Stromal cell of bone marrow (primary cell): ENCODE measurements at regions not wholly inside any gene's neighbourhood (a gene's known extent, or its start where the extent isn't known, plus 50 kb on each side); places are given as distances from the start of the nearest gene placed in this dataset.
"Not testable (repeated sequence)": the region's sequence is repeated elsewhere in the genome, so short reads cannot be mapped to it uniquely, and the experiment has no call there.

Experiments used
- DNase-seq: peaks from one replicate; pipeline ENCODE4 v3.0.0-alpha.2; 2012; ENCODE audit warnings: low read depth

DNA sequence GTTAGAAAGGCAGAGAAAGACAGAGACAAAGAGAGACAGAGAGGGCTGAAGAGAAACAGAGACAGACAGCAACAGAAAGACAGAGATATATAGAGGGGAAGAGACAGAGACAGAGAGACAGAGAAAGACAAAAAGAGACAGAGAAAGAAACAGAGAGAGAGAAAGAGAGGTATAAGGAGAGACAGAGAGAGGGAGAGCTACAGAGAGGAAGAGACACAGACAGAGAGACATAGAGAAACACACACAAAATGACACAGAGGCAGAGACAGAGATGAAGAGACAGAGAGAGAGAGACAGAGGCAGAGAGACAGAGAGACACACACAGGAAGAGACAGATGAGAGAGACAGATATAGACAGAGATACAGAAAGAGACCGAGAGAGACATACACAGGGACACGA lies 168.6 kb downstream of the TMEM121 start:
- DNase-seq, result no peak

DNA sequence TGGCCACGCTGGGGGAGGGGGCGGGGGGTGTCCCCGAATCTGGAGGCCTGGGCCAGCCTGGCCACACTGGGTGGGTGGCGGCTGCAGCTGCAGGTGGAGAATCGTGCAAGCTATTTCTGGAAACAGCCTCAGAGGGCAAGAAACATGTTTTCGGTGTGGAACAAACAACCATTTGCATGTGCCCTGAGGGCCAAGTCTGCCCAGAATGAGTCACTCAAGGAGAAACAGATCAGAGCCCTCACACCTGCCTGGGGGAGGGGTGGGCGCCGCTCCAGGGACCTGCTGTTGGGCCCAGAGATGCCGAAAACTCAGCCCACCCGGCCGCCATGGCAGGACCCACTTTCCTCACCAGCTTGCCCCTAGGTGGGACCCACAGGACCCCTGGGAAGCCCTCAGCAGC lies 170.0 kb downstream of the TMEM121 start:
- not testable (repeated sequence) for DNase-seq

DNA sequence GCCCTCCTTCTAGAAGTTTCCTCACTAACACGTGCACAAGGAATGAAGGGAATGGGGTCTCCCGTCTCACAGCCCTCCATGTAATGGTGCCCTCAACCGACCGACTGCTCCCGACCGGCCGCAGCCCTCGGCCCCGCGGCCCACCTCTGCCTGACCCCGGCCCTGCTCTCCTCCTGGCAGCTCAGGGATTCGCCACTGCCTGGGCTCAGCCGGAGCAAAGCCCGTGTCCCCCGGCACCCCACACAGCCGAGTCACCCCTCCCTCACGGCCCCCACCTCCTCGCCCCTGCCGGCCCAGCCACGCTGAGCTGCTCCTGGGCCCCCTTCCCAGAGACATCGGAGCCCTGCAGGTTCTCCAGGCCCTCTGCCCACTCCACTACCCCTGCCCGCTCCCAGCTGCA lies 171.0 kb downstream of the TMEM121 start:
- DNase-seq, result not testable (repeated sequence)

DNA sequence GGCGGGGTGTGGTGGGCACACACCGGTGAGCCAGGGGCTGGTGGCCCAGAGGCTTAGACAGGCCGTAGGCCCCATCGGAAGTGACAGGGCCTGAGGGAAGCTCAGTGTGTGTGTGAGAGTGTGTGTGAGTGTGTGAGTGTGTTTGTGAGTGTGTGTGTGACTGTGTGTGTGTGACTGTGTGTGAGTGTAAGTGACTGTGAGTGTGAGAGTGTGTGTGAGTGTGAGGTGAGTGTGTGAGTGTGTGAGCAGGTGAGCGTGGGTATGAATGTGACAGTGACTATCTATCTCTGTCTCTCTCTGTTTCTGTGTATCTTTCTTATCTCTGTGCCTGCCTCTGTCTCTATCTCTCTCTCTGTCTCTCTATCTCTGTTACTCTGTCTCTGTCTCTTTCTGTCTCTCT lies 171.6 kb downstream of the TMEM121 start:
- DNase-seq, result not testable (repeated sequence)

DNA sequence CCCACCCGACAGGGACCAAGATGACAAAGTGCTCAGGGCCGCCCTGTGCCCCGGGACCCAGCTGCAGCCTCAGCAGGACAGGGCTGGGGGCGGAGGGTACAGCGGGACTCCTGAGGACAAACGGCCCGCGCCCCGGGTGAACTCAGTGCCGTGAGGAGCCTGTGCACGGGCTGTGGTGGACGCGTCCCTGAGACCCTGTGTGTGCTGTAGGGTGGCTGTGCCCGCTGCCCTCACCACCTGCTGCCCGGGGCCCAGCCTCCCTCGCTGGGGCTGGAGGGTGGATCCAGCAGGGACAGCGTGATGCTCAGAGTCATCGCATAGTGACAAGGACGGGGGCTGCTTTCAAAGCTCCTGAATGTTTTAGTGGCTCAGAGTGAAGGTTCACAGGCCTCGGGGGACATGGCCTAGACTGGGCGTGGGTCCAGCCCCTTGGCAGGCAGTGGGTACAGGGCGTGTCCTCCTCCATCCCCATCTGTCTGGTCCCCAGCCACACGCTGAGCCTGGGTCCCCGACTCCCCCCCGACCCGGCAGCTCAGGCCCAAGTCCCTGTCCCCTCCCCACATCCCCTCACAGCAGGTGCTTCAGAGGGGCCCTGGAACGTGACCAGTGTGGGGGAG lies 172.7 kb downstream of the TMEM121 start:
- DNase-seq, result not testable (repeated sequence)

DNA sequence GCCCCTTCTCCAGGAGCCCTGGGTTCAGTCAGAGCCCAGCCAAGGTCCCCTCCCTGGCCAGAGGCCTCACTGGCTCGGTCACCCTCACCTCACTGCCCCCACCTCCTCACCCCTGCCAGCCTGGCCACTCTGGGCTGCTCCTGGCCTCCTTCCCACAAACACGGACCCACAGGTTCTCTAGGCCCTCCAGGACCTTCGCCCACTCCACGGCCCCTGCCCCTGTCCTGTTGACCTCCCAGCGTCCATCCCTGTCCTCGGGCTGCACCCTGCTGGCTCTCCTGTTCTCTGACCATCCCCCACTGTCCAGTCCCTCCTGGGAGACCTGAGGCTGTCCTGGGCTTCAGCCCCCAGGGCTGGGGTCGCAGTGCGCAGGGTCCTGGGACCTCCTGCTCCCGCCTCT lies 173.3 kb downstream of the TMEM121 start:
- not testable (repeated sequence) for DNase-seq

DNA sequence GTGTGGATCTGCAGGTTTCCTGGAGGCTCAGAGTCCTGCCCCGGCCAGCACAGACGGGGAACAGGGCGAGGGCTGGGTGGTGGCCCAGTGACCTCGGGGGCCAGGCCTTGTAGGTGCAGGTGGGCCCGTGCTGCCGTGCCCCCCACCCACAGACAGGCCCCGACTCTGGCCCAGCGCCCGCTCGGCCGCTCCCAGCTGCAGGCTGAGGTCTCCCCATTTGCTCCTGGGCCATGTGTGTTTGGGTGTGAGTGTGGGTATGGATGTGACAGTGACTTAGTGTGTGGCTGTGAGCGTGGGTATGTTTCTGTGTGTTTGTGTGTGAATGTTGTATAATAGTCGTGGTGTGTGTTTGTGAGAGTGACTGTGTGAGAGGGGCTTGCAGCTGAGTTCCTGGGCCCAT lies 173.8 kb downstream of the TMEM121 start:
- not testable (repeated sequence) for DNase-seq

DNA sequence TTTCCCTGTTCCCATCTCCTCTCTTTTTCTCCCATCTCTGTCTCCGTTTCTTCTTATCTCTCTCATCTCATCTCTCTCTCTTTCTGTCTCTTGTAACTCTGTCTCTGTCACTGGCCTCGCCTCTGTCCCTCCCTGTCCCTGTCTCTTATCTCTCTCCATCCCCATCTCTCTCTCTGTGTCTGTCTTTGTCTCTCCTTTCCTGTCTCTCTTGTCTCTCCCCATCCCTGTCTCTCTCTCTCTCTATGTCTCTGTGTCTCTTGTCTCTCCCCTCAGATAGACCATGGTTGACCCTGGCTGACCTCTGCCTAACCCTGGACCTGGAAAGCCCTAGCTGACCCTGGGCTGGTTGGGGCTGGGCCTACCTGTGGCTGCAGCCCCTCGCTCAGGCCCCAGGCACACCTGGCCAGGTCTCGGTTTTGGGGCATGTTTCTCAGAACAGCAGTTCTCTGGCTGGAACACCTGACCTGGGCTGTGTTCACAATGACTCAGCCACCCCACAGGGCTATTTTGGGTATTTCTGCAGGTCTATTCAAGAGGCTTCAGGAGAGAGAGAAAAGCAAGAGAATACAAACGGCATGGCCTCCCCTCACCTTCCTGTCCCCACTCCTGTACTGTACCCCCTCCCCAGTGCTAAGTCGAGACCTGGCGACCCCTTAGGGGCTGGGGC lies 174.4 kb downstream of the TMEM121 start:
- DNase-seq, result no peak

DNA sequence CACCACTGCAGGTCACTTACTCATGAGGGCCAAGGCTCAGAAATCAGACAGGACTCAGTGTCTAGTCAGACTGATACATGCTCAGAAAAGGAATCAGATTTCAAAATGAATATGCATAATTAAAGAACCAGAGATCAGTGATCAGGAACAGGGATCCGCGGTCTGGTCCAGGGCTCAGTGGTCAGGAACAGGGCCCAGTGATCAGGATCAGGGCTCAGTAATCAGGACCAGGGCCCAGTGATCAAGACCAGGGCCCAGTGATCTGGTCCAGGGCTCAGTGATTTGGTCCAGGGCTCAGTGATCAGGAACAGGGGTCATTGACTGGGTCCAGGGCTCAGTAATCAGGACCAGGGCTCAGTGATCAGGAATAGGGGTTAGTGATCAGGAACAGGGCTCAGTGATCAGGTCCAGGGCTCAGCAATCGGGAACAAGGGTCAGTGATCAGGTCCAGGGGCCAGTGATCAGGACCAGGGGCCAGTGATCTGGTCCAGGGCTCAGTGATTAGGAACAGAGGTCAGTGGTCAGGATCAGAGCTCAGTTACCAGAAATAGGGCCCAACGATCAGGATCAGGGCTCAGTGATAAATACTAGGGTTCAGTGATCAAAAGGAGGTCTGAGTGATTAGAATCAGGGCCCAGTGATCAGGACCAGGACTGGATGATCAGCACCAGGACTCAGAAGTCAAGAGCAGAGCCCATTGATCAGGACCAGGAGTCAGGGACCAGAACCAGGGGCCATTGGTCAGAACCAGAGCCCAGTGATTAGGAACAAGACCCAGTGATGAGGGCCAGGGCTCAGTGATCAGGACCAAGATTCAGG lies 175.3 kb downstream of the TMEM121 start:
- DNase-seq, result no peak

DNA sequence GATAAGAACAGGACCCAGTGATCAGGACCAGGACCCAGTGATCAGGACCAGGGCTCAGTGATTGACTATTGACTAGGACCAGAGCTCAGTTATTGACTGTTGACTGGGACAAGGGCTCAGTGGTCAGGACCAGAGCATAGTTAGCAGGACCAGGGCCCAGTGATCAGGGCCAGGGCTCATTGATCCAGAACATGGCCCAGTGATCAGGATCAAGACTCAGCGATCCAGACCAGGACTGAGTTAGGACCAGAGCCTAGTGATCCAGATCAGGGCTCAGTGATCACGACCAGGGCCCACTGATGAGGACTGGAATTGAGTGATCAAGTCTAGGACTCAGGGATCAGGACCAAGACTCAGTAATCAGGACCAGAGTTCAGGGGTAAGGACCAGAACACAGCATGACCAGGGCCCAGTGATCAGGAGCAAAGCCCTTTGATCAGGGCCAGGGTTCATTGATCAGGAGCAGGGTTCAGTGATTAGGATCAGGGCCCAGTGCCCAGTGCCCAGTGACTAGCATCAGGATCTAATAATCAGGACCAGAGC lies 176.0 kb downstream of the TMEM121 start:
- DNase-seq, result no peak

DNA sequence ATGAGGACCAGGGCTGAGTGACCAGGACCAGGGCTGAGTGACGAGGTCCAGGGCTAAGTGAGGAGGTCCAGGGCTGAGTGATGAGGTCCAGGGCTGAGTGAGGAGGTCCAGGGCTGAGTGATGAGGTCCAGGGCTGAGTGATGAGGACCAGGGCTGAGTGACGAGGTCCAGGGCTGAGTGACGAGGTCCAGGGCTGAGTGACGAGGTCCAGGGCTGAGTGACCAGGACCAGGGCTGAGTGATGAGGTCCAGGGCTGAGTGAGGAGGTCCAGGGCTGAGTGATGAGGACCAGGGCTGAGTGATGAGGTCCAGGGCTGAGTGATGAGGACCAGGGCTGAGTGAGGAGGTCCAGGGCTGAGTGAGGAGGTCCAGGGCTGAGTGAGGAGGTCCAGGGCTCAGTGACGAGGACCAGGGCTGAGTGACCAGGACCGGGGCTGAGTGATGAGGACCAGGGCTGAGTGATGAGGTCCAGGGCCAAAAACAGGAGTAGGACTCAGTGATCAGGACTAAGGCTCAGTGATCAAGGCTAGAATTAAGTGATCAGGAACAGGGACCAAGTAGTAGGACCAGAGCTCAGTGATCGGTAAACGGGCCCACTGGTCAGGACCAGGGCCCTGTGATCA lies 176.8 kb downstream of the TMEM121 start:
- not testable (repeated sequence) for DNase-seq

DNA sequence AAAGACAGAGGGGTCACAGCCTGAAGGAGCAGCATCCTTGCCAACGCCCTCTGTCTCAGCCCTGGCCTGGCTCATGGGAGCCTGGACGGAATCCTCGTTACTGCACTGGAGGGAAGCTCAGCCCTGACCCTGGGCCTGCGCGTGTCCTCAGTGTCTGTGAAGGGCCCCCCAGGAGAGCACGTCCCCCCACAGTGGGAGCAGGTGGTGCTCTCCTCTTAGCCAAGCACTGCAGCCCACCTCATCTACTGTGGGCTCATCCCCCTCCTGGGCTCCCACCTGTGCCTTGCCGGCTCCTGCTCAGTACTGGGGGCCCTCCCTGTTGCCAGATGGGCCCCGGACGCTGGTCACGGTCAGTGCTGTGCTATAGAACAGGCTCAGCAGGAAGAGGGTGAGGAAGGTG lies 177.7 kb downstream of the TMEM121 start:
- not testable (repeated sequence) for DNase-seq

DNA sequence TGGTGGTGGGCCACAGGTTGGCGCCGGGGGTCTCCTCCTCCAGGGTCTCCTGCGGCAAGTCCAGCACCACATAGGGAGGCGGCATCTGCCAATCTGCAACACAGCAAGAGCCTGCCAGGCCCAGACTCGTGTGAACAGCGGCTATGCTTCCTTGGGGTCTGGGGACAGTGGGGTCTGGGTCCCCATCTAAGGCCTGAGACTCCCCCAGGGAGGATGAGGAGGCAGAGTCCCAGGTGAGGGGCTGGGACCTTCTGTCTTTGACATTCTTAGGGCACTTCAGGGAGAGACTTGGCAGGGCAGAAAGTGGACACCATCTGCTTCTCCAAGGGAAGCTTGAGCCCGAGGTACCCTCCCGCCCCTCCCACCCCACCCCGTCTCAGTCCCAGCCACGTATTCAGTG lies 178.1 kb downstream of the TMEM121 start:
- DNase-seq, result not testable (repeated sequence)

DNA sequence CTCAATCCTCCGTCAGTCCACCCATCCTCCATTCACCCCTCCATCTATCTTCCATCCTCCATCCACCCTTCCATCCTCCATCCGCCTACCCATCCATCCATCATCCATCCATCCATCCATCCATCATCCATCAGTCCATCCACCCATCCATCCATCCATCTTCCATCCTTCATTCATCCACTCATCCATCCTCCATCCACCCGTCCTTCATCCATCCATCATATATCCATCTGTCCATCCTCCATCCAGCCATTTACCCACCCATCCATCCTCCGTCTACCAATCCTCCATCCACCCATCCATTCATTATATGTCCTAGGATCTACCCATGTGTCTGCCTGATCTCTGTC lies 179.1 kb downstream of the TMEM121 start:
- not testable (repeated sequence) for DNase-seq

DNA sequence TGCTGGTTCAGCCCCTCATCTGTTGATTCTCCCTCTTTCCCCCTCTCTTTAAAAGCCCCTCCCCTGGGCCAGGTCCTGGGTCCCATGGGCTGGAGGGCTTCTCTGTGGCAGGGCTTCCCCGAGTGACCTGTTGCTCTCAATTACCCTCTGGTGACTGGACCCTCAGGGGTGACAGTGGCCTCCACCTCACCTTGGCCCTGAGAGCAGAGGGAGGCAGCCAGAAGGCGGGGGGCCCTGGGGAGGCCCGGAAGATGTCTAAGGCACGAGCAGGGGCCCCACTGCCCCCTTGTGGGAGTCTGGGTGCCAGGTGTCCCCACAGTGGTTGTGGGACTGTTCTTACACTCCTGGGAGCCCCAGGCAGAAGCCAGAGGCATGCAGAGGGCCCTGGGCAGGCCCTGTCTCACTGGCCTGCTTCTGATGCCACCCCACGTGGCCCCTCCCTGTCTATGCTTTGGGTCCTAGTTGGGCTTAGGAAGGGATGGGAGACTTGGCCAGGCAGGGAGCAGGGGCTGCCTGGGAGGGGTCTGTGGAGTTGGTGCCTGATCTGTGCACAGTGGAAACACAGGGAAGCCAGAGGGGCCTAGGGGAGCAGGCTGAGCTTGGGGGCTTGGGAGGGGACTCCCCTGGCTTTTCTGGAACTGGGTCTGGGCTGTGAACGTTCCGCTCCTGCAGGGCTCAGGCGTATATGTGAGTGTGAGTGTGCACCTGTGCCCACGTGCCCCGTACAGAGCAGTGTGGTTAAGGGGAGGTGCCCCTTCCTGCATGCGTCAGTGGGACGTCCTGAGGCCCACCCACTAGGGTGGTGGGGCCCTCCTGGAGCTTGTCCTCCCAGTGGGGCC lies 179.7 kb downstream of the TMEM121 start:
- DNase-seq, result not testable (repeated sequence)

DNA sequence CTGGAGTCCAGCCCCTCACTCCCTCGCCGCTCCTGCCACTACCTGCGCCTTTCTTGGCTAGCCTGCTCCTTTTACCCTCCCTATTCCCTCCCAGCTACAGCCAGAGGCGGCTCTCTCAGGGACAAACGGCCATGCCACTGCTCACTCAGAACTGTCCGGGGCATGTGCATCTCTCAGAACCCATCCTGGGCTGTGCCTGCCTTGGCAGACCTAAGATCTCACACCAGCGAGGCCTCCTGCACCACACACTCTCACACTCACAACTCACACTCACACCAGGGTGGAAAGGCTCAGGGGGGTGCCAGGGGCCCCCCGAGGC lies 180.3 kb downstream of the TMEM121 start:
- DNase-seq, result not testable (repeated sequence)

DNA sequence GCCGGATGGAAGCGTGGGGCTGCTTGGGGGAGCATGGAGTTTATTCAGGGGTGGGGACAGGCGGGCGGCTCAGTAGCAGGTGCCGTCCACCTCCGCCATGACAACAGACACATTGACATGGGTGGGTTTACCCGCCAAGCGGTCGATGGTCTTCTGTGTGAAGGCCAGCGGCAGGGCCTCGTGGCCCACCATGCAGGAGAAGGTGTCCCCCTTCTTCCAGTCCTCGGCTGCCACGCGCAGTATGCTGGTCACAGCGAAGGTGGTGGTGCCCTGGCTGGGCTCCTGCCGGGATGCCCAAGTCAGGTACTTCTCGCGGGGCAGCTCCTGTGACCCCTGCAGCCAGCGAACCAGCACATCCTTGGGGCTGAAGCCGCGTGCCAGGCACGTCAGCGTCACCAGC lies 180.7 kb downstream of the TMEM121 start:
- not testable (repeated sequence) for DNase-seq

DNA sequence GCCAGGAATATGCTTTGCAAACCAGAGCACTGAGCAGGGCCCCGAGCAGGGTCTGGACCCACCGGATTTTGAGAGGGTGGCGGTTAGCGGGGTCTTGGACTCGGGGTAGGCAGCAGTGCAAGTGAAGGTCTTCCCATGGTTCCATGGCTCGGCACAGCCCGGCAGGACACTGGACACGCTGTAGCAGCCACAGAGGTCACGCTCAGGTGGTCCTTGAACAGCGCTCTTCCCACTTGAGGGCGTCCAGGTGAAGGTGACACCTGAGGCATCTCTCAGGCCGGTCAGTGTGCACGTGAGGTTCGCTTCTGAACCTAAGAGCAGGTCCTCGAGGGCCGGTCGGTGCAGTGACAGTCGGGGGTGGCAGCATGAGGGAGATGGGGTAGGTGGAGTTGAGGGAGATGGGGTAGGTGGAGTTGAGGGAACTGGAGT lies 181.4 kb downstream of the TMEM121 start:
- not testable (repeated sequence) for DNase-seq

DNA sequence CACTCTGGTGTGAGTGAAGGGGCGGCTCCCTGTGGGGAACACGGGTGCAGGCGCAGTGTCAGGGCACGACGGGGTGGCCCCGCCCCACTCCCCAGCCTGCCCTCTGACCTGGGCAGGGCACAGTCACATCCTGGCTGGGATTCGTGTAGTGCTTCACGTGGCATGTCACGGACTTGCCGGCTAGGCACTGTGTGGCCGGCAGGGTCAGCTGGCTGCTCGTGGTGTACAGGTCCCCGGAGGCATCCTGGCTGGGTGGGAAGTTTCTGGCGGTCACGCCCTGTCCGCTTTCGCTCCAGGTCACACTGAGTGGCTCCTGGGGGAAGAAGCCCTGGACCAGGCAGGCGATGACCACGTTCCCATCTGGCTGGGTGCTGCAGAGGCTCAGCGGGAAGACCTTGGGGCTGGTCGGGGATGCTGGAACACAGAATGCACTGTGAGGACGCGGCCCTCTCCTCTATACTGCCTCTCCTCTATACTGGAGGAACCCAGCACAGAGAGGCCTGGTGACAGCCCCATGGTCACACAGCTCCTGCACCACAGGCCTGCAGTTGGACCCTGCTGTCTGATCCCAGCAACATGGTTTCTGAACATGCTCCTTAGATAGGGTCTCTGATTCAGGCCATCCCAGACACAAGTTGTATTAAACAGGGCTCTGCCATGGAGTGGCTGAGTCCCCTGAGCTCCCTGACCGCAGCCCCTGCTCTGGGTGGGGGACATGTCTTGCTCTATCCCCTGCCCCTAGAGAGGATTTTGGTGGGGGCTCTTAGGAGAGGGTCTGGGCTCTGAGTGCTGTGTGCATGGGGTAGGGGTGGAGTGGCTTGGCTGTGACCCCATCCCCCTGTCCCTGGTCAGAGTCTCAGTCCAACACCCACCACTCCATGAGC lies 182.1 kb downstream of the TMEM121 start:
- not testable (repeated sequence) for DNase-seq

DNA sequence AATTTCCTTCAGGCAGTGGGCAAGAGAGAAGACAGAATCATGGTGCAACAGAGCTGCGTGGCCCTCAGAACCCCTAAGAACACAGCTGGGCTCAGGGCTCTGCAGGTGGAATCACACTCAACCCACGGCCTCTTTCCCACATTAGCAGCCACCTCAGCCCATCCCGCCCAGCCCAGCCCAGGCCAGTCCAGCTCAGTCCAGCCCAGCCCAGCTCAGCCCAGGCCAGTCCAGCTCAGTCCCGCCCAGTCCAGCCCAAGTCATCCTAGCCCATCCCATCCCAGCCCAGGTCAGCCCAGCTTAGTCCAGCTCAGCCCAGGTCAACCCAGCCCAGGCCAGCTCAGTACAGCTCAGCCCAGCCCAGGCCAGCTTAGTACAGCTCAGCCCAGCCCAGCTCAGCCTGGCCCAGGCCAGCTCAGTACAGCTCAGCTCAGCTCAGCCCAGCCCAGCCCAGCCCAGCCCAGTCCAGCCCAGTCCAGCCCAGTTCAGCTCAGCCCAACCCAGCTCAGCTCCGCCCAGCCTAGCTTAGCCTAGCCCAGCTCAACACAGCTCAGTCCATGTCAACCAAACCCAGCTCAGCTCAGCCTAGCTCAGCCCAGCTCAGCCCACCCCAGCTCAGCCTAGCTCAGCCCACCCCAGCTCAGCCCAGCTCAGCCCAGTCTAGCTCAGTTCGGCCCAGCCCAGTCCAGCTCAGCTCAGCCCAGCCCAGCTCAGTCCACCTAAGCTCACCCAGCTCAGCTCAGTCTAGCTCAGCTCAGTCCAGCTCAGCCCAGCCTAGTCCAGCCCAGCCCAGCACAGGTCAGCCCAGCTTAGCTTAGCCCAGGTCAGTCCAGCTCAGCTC lies 183.1 kb downstream of the TMEM121 start:
- DNase-seq, result no peak
